Breast epithelium (tissue), 3 donors: ENCODE measurements at regions not wholly inside any gene's neighbourhood (a gene's known extent, or its start where the extent isn't known, plus 50 kb on each side); places are given as distances from the start of the nearest gene placed in this dataset.

Source experiments
- CTCF ChIP-seq, 3 donors: fragments of 450-650 bp; IDR thresholded peaks; one replicate each; pipeline ENCODE4 v1.5.1; 2016 to 2017; ENCODE audit warnings: antibody characterized with exemption in 3 of 3, mild to moderate bottlenecking in 3 of 3, moderate library complexity in 3 of 3
- POLR2A ChIP-seq: fragments of 450-650 bp; IDR thresholded peaks from one replicate; pipeline ENCODE4 v1.6.1; 2016; ENCODE audit warnings: antibody characterized with exemption, mild to moderate bottlenecking, moderate library complexity
- POLR2AphosphoS5 ChIP-seq, 3 donors: sonication (generic); formaldehyde crosslinking; IDR thresholded peaks; one replicate each; pipeline ENCODE4 v1.6.1; 2017; ENCODE audit warnings: antibody characterized with exemption in 3 of 3

- TF ChIP-seq CTCF (IDR thresholded peaks at IDR 0.05), result no peak
- no peak for TF ChIP-seq POLR2A
- TF ChIP-seq POLR2AphosphoS5 (IDR thresholded peaks at IDR 0.05), result no peak
Measured at GRCh38 chr9:88614359-88614758, 79.4 kb downstream of the NXNL2 start.
